GM19035 (cell line): ENCODE measurements at regions not wholly inside any gene's neighbourhood (a gene's known extent, or its start where the extent isn't known, plus 50 kb on each side); places are given as distances from the start of the nearest gene placed in this dataset.
A peak's percentile ranks its signal among the peaks of the same experiment; 100 is the strongest.

Experiments used
- ATAC-seq: cut with Tn5 transposase; IDR thresholded peaks from one replicate; pipeline ENCODE4 v1.9.1; 2021; ENCODE audit not compliant: unreplicated experiment

- ATAC-seq = no peak
Measured at GRCh38 chr1:25039229-25039628, 109.2 kb upstream of the RUNX3 start.

DNA sequence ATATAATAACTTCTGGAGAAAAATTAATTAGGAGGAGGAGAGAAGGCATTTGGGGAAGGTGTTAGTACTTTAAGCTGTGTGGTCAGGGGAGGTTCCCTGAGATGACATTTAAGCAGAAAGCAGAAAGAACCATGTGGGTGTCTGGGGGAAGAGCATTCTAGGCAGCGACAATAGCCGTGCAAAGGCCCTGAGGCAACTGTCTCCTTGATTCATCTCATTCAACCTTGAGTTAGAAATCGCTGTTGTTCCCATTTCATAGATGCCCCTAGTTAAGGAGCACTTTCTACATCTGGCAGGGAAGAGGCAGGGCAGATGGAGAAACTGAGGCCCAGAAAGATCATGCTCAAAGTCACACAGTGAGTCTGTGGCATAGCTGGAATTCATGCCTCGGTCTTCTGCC lies 108.6 kb upstream of the RUNX3 start:
- ATAC-seq = no peak

- no peak for ATAC-seq
Measured at GRCh38 chr1:25037174-25038074, 107.3 kb upstream of the RUNX3 start.

GRCh38 chr1:25036117-25036546 lies 106.1 kb upstream of the RUNX3 start:
- no peak for ATAC-seq

DNA sequence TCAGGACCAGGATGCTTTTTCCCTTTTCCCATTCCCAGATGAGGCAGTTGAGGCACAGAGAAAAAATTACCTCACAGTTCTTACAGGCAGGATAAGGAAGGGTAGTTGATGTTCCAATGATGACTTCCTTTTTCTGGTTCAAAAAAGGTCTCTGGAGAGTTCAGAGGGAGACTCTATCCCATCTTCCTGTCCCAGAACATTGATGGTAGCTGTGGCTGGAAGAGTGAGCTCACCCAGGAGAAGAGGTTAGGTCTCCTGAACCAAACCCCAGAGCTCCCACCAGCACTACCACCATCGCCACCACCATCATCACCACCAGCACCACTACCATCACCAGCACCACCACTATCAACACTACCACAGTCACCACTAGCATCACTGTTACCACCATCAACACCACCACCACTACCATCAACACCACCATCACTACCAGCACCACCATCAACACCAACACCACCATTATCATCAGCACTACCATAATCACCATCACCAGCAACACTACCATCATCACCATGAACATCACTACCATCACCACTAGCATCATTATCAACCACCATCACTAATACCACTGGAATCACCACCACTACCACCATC lies 105.5 kb upstream of the RUNX3 start:
- no peak for ATAC-seq

DNA sequence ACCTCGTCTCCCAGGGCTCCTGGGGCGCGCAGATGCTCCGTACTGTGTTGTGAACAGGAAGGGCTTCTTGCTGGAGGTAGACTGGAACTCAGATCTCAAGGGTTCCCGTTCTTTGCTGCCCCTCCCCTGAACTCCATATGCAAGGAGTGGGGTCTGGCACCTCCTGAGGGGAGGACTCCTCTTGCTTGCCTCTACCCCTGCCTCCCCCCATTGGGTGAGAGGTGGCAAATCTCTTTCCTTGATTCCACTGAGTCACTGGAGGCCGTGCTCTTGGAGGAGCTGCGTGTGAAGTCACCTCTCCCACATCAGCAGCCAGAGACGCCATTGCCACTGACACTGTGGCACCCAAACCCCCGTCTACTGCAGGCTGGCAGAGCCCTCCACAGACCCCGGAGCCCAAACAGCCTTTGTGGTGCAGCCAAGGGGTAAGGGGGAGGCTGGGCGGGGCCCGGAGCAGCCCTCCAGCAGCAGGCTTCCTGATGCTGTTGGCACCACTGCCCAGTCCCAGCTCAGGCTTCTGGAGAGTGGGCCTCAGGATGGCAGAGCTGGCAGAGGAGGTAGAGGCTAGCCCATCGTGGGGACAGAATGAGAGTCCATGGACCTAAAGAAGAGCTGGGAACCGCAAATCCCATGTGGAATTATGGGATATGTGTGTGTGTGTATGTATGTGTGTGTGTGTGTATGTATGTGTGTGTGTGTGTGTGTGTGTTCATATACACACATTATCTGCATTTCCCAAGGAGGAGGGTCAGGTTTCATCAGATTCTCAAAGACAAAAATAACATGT lies 104.9 kb upstream of the RUNX3 start:
- no peak for ATAC-seq

- no peak for ATAC-seq
Measured at GRCh38 chr1:25033828-25034705, 104.0 kb upstream of the RUNX3 start.

DNA sequence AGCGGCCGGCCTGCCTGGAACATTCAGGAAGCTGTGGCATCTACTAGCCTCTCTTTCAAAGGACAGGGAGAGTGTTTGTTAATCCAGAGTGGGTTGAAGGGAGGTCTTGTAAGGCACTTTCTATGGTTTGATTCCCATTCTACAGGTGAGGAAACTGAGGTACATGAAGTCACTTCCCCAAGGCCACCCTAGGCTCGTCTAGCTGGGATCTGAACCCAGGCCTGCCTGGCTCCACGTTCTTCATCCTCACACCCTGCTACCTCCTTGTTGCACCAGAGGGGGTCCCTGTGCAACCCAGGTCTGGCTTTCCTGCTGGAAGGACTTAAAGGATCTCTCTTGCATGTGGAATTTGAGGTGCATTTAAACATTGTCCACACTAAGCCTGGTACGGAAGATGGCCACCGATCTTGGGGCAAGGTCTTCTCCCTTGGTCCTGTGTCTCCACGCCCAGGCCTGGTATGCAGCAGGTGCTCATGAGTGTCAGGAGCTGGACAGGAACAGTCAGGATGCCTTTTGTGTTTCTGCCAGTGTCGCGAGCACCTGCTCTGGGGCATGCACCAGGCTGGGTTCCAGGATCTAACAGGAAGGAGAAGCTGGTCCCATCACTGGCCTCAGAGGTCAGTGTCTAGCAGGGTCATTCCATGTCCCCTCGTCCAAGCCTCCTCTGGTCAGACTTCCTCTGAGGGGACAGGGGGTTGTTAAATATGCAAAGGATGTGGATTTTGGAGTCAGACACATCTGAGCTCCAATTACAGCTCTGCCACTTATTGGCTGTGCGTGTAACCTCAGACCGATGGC lies 103.2 kb upstream of the RUNX3 start:
- ATAC-seq = no peak

- ATAC-seq = peak; percentile 53
Measured at GRCh38 chr1:25031966-25032667, 102.0 kb upstream of the RUNX3 start.

DNA sequence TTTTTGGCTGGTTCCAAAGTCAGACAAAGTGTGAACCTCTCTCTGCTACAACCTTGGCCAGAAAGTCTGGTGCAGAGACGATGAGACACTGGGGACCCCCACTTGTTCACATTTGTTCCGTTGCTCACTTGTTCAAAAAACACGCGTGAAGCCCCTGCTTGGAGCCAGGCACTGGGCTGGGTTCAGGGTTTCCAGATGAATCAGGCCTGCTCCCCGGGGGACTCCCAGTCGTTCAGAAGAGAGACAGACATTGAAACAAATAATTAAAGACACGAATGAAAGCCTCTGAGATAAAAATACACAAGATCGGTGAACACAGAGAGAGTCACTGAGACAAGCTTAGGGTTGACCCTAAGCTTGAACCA lies 101.5 kb upstream of the RUNX3 start:
- ATAC-seq = peak; percentile 19

GRCh38 chr1:25030674-25031589 lies 100.9 kb upstream of the RUNX3 start:
- peak; percentile 56 for ATAC-seq

- no peak for ATAC-seq
Measured at GRCh38 chr1:25030012-25030411, 99.9 kb upstream of the RUNX3 start.

DNA sequence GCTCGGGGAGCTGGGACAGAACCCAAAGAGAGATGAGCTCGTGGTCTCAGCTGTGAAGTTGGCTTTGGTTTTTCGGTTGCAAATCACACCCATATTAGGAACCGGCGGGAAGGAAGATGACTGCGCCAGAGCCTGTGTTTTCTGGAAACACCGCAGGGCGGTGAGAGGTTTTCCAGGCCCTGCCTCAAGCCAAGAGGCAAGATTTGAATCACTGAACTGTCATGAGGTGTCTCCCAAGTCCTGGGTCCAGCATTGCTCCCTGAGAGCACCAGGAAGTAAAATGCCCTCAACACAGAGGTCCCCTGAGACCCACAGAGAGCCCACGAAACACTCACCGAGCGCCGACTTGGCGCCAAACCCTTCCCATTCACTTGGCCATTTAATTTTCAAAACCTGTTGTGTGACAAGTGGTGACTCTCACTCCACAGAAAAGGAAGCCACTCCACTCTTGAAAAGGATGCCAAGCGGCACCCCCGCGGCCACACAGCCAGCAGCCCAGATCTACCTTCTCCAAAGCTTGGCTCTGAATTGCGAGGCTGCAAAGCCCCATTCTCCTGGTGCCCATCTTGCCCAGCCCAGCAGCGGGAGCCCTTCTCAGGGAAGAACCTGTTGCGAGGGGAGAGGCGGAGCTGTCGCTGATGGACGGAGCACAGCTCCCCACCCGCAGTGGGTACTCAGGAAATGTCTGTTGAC lies 99.0 kb upstream of the RUNX3 start:
- no peak for ATAC-seq

DNA sequence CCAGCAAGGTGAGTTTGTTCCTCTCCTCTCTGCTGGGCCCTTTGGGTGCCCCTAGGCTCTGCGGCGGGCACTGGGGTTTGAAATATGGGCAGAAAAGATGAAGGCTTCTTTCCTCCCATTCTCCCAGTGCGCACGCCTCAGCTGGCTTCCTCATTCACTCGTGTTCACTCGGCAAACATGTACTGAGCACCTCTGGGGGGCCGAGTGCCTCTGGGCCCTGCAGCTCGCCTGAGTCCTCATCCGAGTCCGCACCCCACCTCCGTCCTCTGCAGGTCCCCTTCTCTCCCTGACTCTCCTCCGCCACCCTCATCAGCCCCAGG lies 98.5 kb upstream of the RUNX3 start:
- no peak for ATAC-seq

GRCh38 chr1:25027822-25028586 lies 97.9 kb upstream of the RUNX3 start:
- ATAC-seq = no peak

DNA sequence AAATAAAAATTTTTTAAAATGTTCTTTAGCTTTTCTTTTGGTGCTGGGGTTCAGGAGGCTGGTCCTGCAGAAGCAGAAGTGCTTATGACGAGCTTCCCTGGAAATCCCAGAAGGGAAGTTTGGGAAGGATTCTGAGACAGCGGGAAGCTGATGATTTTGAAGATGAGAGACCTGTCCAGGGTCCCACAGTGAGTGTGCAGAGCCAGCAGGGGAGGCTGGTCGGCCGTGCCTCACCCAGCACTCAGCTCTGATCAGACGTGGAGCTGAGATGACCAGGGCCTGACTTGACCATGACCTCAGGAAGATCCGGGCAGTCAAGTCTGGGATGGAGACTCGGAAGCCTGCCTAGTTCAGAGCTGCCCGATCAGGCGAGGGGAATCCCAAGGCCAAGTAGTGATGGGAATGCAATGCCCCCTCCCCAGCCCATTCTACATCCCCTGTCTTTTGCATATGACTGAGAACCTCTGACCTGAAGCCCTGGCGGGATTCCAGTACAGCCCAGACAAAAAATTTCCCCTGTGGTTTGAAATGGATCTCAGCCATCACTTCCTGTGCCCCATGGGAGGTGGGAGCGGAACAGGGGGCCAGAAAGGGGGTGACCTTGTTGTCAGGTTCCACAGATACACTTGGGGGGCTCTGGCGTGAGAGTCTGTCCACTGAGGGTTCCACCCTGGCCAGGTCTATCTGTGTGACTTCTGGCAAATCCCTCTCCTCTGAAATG lies 96.8 kb upstream of the RUNX3 start:
- ATAC-seq = no peak

DNA sequence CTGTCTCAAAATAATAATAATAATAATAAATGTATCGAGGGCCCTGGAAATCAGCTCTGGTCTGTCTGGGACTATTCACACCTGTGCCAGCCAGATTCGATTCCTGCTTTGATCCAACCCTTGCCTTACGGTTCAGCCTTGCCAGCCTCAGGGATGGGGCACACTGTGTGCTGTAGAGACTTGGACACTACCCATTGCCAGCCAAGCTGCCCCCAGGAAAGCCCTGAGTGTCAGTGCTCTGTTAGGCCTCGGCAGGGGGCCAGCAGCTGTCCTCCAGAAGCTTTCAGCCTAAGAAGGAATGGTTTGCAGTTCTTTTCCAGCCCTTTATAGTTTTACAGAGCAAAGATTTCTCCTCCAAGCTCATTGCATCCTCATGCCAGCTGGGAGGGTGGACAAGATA lies 96.2 kb upstream of the RUNX3 start:
- ATAC-seq = no peak
